Osteocyte (in vitro differentiated cells): ENCODE measurements at regions not wholly inside any gene's neighbourhood (a gene's known extent, or its start where the extent isn't known, plus 50 kb on each side); places are given as distances from the start of the nearest gene placed in this dataset.

ENCODE experiments used
- DNase-seq: peaks from one replicate; pipeline ENCODE4 v3.0.0; 2021; ENCODE audit warnings: mixed read lengths; ENCODE audit not compliant: unreplicated experiment; ENCODE audit errors: extremely low spot score
- H3K27ac Mint-ChIP-seq: one replicate; pipeline ENCODE4 v1.8.0; 2021; ENCODE audit warnings: mild to moderate bottlenecking, mixed read lengths; ENCODE audit not compliant: unreplicated experiment
- H3K27me3 Mint-ChIP-seq: one replicate; pipeline ENCODE4 v1.8.0; 2021; ENCODE audit warnings: mixed read lengths; ENCODE audit not compliant: unreplicated experiment
- H3K36me3 Mint-ChIP-seq: one replicate; pipeline ENCODE4 v1.8.0; 2021; ENCODE audit warnings: mixed read lengths; ENCODE audit not compliant: unreplicated experiment
- H3K4me1 Mint-ChIP-seq: one replicate; pipeline ENCODE4 v1.8.0; 2021; ENCODE audit warnings: mixed read lengths; ENCODE audit not compliant: unreplicated experiment
- H3K4me3 Mint-ChIP-seq: one replicate; pipeline ENCODE4 v1.8.0; 2021; ENCODE audit warnings: mild to moderate bottlenecking, moderate library complexity, mixed read lengths; ENCODE audit not compliant: unreplicated experiment
- H3K9me3 Mint-ChIP-seq: one replicate; pipeline ENCODE4 v1.8.0; 2021; ENCODE audit warnings: mixed read lengths; ENCODE audit not compliant: unreplicated experiment
- TF ChIP-seq, protein P1 (sequence below): fragments of 200-600 bp; sonication (generic); IDR thresholded peaks from 2 replicates; pipeline ENCODE4 v1.5.0; 2021; ENCODE audit warnings: antibody characterized with exemption, mild to moderate bottlenecking, moderate library complexity

GRCh38 chr11:35088676-35089075 is 50.3 kb upstream of the CD44 start:
- Mint-ChIP-seq H3K4me3 (no peak overlapping the region), H3K27me3 (no peaks in the 10 kb centered on the region), H3K36me3 (peaks cover 5% of the 10 kb centered on the region), H3K9me3 (peaks cover 4% of the 10 kb centered on the region), H3K27ac (peak overlapping the region; percentile 47), H3K4me1 (peaks cover 36% of the 10 kb centered on the region)
- no peak for DNase-seq
- TF ChIP-seq, protein P1, sequence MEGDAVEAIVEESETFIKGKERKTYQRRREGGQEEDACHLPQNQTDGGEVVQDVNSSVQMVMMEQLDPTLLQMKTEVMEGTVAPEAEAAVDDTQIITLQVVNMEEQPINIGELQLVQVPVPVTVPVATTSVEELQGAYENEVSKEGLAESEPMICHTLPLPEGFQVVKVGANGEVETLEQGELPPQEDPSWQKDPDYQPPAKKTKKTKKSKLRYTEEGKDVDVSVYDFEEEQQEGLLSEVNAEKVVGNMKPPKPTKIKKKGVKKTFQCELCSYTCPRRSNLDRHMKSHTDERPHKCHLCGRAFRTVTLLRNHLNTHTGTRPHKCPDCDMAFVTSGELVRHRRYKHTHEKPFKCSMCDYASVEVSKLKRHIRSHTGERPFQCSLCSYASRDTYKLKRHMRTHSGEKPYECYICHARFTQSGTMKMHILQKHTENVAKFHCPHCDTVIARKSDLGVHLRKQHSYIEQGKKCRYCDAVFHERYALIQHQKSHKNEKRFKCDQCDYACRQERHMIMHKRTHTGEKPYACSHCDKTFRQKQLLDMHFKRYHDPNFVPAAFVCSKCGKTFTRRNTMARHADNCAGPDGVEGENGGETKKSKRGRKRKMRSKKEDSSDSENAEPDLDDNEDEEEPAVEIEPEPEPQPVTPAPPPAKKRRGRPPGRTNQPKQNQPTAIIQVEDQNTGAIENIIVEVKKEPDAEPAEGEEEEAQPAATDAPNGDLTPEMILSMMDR: no peak
